ENCODE measurements at regions not wholly inside any gene's neighbourhood (a gene's known extent, or its start where the extent isn't known, plus 50 kb on each side); places are given as distances from the start of the nearest gene placed in this dataset.
"Not testable (repeated sequence)": the region's sequence is repeated elsewhere in the genome, so short reads cannot be mapped to it uniquely, and the experiment has no call there.

GRCh38 chr1:163574119-163574518, 252.4 kb downstream of the NUF2 start:
- no peak for DNase-seq (ENCODE audit: low spot score)

- no peak for DNase-seq (ENCODE audit: low spot score)
Measured at GRCh38 chr1:163580926-163581325, 259.2 kb downstream of the NUF2 start.

GRCh38 chr1:163583661-163584181, 262.0 kb downstream of the NUF2 start:
- no peak for DNase-seq (ENCODE audit: low spot score)

GRCh38 chr1:163585796-163586195, 264.0 kb downstream of the NUF2 start:
- no peak for DNase-seq (ENCODE audit: low spot score)

- DNase-seq (ENCODE audit: low spot score) = no peak
Measured at GRCh38 chr1:163588796-163589195, 267.0 kb downstream of the NUF2 start.

GRCh38 chr1:163589735-163590134, 268.0 kb downstream of the NUF2 start:
- no peak for DNase-seq (ENCODE audit: low spot score)

- not testable (repeated sequence) for DNase-seq (ENCODE audit: low spot score)
Measured at GRCh38 chr1:163591131-163591530, 269.4 kb downstream of the NUF2 start.

GRCh38 chr1:163592623-163593022, 270.9 kb downstream of the NUF2 start:
- DNase-seq (ENCODE audit: low spot score) = not testable (repeated sequence)

- not testable (repeated sequence) for DNase-seq (ENCODE audit: low spot score)
Measured at GRCh38 chr1:163596106-163596505, 274.4 kb downstream of the NUF2 start.

- peak; percentile 17 for DNase-seq (ENCODE audit: low spot score)
Measured at GRCh38 chr1:163596541-163597258, 274.9 kb downstream of the NUF2 start.

- no peak for DNase-seq (ENCODE audit: low spot score)
Measured at GRCh38 chr1:163604321-163604720, 282.6 kb downstream of the NUF2 start.

- no peak for DNase-seq (ENCODE audit: low spot score)
Measured at GRCh38 chr1:163604896-163605295, 283.1 kb downstream of the NUF2 start.

- no peak for DNase-seq (ENCODE audit: low spot score)
Measured at GRCh38 chr1:163608979-163609378, 287.2 kb downstream of the NUF2 start.

- no peak for DNase-seq (ENCODE audit: low spot score)
Measured at GRCh38 chr1:163609858-163610257, 288.1 kb downstream of the NUF2 start.

GRCh38 chr1:163610486-163610885, 288.7 kb downstream of the NUF2 start:
- DNase-seq (ENCODE audit: low spot score) = no peak

GRCh38 chr1:163614361-163614760, 292.6 kb downstream of the NUF2 start:
- no peak for DNase-seq (ENCODE audit: low spot score)

- DNase-seq (ENCODE audit: low spot score) = no peak
Measured at GRCh38 chr1:163628034-163628773, 306.4 kb downstream of the NUF2 start.

- DNase-seq (ENCODE audit: low spot score) = no peak
Measured at GRCh38 chr1:163632269-163632668, 310.5 kb downstream of the NUF2 start.

GRCh38 chr1:163633366-163633765, 311.6 kb downstream of the NUF2 start:
- DNase-seq (ENCODE audit: low spot score) = no peak

GRCh38 chr1:163645676-163646075, 323.9 kb downstream of the NUF2 start:
- DNase-seq (ENCODE audit: low spot score) = not testable (repeated sequence)

GRCh38 chr1:163650624-163651023, 328.9 kb downstream of the NUF2 start:
- DNase-seq (ENCODE audit: low spot score) = no peak

GRCh38 chr1:163652441-163652840, 330.7 kb downstream of the NUF2 start:
- no peak for DNase-seq (ENCODE audit: low spot score)

GRCh38 chr1:163655565-163655964, 333.8 kb downstream of the NUF2 start:
- DNase-seq (ENCODE audit: low spot score) = no peak

Data from germinal center (tissue), 1 donor.